AG04450 (cell line): ENCODE measurements at regions not wholly inside any gene's neighbourhood (a gene's known extent, or its start where the extent isn't known, plus 50 kb on each side); places are given as distances from the start of the nearest gene placed in this dataset.

Source experiments
- CTCF ChIA-PET: fragments of 300-600, 350-600 bp; formaldehyde crosslinking; extraction: SDS; loops from one replicate; lab custom pipeline; 2022; ENCODE audit warnings: antibody characterized with exemption, inconsistent platforms; lab: Charles Lee
- POLR2A ChIA-PET: fragments of 350-600 bp; formaldehyde crosslinking; extraction: SDS; loops from one replicate; lab custom pipeline; 2021; ENCODE audit warnings: antibody characterized with exemption, inconsistent platforms; lab: Yijun Ruan, JAX
- DNase-seq: peaks from one replicate; pipeline ENCODE4 v3.0.0-alpha.2; 2011; ENCODE audit warnings: low read depth, low spot score
- H3K27ac ChIP-seq: one replicate; pipeline ENCODE4 v1.5.1; 2012; ENCODE audit warnings: low read depth, low read length, control low read depth
- H3K27me3 ChIP-seq: one replicate; pipeline ENCODE4 v1.6.0; 2012; ENCODE audit warnings: low read length; ENCODE audit not compliant: control insufficient read depth, insufficient read depth
- H3K4me3 ChIP-seq: 2 replicates; pipeline ENCODE4 v1.5.1; 2011; ENCODE audit warnings: mild to moderate bottlenecking, low read depth, low read length, control low read depth
- H3K9me3 ChIP-seq: 2 replicates; pipeline ENCODE4 v1.5.1; 2012; ENCODE audit warnings: low read length; ENCODE audit not compliant: control insufficient read depth, insufficient read depth
- TF ChIP-seq, protein P1 (sequence below): IDR thresholded peaks from 2 replicates; pipeline ENCODE4 v1.5.1; 2011; ENCODE audit warnings: low read depth, low read length, control low read depth, inconsistent platforms

- CTCF ChIA-PET, result no interaction called here
- TF ChIP-seq, protein P1, sequence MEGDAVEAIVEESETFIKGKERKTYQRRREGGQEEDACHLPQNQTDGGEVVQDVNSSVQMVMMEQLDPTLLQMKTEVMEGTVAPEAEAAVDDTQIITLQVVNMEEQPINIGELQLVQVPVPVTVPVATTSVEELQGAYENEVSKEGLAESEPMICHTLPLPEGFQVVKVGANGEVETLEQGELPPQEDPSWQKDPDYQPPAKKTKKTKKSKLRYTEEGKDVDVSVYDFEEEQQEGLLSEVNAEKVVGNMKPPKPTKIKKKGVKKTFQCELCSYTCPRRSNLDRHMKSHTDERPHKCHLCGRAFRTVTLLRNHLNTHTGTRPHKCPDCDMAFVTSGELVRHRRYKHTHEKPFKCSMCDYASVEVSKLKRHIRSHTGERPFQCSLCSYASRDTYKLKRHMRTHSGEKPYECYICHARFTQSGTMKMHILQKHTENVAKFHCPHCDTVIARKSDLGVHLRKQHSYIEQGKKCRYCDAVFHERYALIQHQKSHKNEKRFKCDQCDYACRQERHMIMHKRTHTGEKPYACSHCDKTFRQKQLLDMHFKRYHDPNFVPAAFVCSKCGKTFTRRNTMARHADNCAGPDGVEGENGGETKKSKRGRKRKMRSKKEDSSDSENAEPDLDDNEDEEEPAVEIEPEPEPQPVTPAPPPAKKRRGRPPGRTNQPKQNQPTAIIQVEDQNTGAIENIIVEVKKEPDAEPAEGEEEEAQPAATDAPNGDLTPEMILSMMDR, result no peak
- no peak for DNase-seq
Measured at GRCh38 chr1:213670692-213671023, 317.1 kb upstream of the PROX1 start.

GRCh38 chr1:213675043-213675442 is 312.7 kb upstream of the PROX1 start:
- TF ChIP-seq, protein P1, result no peak
- ChIA-PET POLR2A (no interaction called here), CTCF (no interaction called here)
- Histone ChIP-seq H3K27me3 (no peaks in the 10 kb centered on the region), H3K9me3 (no peaks in the 10 kb centered on the region; the same call in 1 of the 2 replicates), H3K27ac (no peak overlapping the region), H3K4me3 (no peak overlapping the region)
- no peak for DNase-seq

More at GRCh38 chr1:213670692-213671023, 317.1 kb upstream of the PROX1 start:
- no peak overlapping the region for H3K4me3 ChIP-seq
- H3K27me3 ChIP-seq, result no peaks in the 10 kb centered on the region
- no peak overlapping the region for H3K27ac ChIP-seq
- H3K9me3 ChIP-seq, result no peaks in the 10 kb centered on the region
- POLR2A ChIA-PET, result no interaction called here

DNA sequence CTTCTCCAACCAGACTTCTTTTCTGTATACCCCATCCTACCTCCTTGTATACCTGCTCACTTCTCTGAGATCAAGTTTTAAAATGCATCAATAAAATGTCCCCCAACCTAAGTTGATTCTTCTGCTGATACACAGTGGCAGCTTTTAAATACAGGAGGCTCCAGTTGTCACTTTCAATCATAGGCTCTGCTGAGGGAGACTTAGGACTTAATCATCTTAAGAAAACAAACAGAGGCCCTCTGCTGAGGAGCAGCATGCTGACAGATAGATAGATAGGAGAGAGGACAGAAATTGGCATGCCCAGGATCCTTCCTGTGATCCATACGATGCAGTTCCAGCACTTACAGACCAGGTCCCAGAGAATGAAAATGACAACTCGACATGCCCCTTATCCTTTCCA is 311.0 kb upstream of the PROX1 start:
- H3K9me3 ChIP-seq, result no peaks in the 10 kb centered on the region; the same call in 1 of the 2 replicates
- no peak overlapping the region for H3K27ac ChIP-seq
- TF ChIP-seq, protein P1, result no peak
- no peak for DNase-seq
- no peak overlapping the region for H3K4me3 ChIP-seq
- no peaks in the 10 kb centered on the region for H3K27me3 ChIP-seq
- ChIA-PET POLR2A (no interaction called here), CTCF (no interaction called here)

DNA sequence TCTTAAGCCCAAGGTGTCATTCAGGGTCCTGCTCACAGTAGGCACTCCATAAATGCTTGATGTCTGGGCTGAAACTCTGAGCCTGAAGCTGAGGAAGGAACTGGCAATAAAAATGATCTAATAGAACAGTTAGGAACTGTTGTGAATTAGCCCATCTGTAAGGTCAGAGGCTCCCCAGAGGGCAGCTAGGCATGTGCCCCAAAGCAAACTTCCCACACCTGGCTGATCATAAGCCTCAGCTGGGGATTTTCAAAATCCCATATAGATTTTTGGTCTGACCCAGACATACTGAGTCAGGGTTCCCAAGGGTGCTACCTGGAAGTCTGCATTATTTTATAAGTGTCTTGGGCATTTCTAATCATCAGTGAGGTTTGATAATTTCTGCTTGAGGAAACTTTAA is 309.4 kb upstream of the PROX1 start:
- DNase-seq, result no peak
- CTCF ChIA-PET, result no interaction called here
- Histone ChIP-seq H3K4me3 (no peak overlapping the region), H3K27me3 (no peaks in the 10 kb centered on the region), H3K9me3 (no peaks in the 10 kb centered on the region; the same call in 1 of the 2 replicates), H3K27ac (no peak overlapping the region)
- TF ChIP-seq, protein P1, result no peak
- POLR2A ChIA-PET, result no interaction called here

DNA sequence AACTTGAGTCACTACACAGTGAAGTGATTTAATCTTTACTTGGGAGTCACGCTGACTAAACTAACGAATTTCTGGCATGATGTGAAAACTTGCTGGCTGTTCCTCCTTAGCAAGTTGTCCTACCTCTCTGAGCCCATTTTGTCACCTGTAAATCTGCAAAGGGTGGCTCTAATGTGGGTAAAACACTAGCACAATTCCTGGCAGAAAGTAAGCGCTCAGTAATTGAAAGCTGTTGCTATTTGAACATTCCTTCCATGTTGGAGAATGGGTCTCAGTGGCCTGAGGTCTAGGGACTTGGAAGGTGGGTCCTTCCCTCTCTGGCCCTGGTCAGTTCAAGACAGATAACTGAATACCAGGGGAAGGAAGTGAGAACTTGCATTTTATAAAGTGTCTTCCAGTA is 309.0 kb upstream of the PROX1 start:
- no peak overlapping the region for H3K27ac ChIP-seq
- no peaks in the 10 kb centered on the region; the same call in 1 of the 2 replicates for H3K9me3 ChIP-seq
- no peaks in the 10 kb centered on the region for H3K27me3 ChIP-seq
- no peak for DNase-seq
- H3K4me3 ChIP-seq, result no peak overlapping the region
- TF ChIP-seq, protein P1, result no peak
- ChIA-PET POLR2A (no interaction called here), CTCF (no interaction called here)
